HCT116 (cell line): ENCODE measurements at regions not wholly inside any gene's neighbourhood (a gene's known extent, or its start where the extent isn't known, plus 50 kb on each side); places are given as distances from the start of the nearest gene placed in this dataset.

Source experiments
- CEBPB ChIP-seq: IDR thresholded peaks from 2 replicates; pipeline ENCODE4 v1.6.1; 2012; ENCODE audit warnings: low read depth
- EZH2 ChIP-seq: fragments of 200-600 bp; sonication (generic); IDR thresholded peaks from 2 replicates; pipeline ENCODE4 v1.6.1; 2017; ENCODE audit warnings: antibody characterized with exemption, mixed run types
- EZH2phosphoT487 ChIP-seq: fragments of 200-600 bp; IDR thresholded peaks from 2 replicates; pipeline ENCODE4 v1.6.1; 2018; ENCODE audit warnings: antibody characterized with exemption, borderline replicate concordance
- POLR2A ChIP-seq: IDR thresholded peaks from 2 replicates; pipeline ENCODE4 v1.7.0; 2011; ENCODE audit warnings: borderline replicate concordance; ENCODE audit not compliant: insufficient read depth, insufficient read length; ENCODE audit errors: extremely low read depth
- POLR2AphosphoS5 ChIP-seq: IDR thresholded peaks from 2 replicates; pipeline ENCODE4 v1.6.1; 2011; ENCODE audit warnings: mild to moderate bottlenecking, low read depth, low read length, moderate library complexity
- YY1 ChIP-seq: IDR thresholded peaks from 2 replicates; pipeline ENCODE4 v1.6.1; 2011; ENCODE audit warnings: low read length, low read depth, moderate library complexity, mild to moderate bottlenecking; ENCODE audit not compliant: insufficient replicate concordance; ENCODE audit errors: extremely low read depth
- ZNF274 ChIP-seq: fragments of 200-500 bp; sonication (Bioruptor generic); IDR thresholded peaks from 2 replicates; pipeline ENCODE4 v1.6.1; 2014; ENCODE audit warnings: mild to moderate bottlenecking, low read depth, low read length, inconsistent platforms
- TF ChIP-seq, protein P1 (sequence below), 3 experiments: fragments of 200-600 bp in 1 of 3; sonication (generic) in 1 of 3; IDR thresholded peaks in 2 of 3; conservative IDR thresholded peaks in 1 of 3; 2 replicates each; pipeline ENCODE4 v1.5.1; 2012 to 2017; ENCODE audit warnings: low read depth in 2 of 3, low read length in 2 of 3, antibody characterized with exemption in 1 of 3, borderline replicate concordance in 1 of 3, control low read depth in 1 of 3, mild to moderate bottlenecking in 1 of 3, mixed read lengths in 1 of 3, mixed run types in 1 of 3, moderate library complexity in 1 of 3; ENCODE audit not compliant: insufficient read depth in 1 of 3
- TF ChIP-seq, protein P2 (sequence below): IDR thresholded peaks from 2 replicates; pipeline ENCODE4 v1.6.1; 2011; ENCODE audit warnings: mild to moderate bottlenecking, low read length, moderate library complexity; ENCODE audit not compliant: insufficient replicate concordance; ENCODE audit errors: extremely low read depth
- TF ChIP-seq, protein P3 (sequence below): IDR thresholded peaks from 2 replicates; pipeline ENCODE4 v1.6.1; 2012; ENCODE audit warnings: low read depth

DNA sequence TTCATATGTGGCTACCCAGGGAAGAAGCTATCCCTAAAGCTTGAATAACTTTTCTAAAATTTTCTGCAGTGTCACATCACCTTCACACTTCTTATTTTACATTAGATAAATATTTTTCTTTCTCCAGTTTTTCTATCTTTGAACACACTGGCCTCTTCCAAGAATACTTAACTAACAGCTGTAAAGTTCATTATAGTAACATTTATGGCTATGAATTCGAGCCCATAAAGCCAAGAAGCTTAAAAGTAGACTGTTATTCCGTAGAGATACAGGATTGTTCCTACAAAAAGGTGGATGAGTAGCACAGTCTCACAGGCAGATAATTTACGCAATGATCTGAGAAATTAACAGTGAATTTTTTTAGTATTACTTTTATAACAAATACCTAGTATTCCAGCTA, 55.7 kb upstream of the BMP5 start:
- TF ChIP-seq POLR2AphosphoS5 (no peak), EZH2 (no peak), EZH2phosphoT487 (no peak), POLR2A (no peak), CEBPB (no peak), ZNF274 (no peak), YY1 (no peak)
- TF ChIP-seq, protein P1, sequence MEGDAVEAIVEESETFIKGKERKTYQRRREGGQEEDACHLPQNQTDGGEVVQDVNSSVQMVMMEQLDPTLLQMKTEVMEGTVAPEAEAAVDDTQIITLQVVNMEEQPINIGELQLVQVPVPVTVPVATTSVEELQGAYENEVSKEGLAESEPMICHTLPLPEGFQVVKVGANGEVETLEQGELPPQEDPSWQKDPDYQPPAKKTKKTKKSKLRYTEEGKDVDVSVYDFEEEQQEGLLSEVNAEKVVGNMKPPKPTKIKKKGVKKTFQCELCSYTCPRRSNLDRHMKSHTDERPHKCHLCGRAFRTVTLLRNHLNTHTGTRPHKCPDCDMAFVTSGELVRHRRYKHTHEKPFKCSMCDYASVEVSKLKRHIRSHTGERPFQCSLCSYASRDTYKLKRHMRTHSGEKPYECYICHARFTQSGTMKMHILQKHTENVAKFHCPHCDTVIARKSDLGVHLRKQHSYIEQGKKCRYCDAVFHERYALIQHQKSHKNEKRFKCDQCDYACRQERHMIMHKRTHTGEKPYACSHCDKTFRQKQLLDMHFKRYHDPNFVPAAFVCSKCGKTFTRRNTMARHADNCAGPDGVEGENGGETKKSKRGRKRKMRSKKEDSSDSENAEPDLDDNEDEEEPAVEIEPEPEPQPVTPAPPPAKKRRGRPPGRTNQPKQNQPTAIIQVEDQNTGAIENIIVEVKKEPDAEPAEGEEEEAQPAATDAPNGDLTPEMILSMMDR (IDR thresholded peaks at IDR 0.05 in 2 of 3, conservative IDR thresholded peaks at IDR 0.05 in 1 of 3; ENCODE audit: borderline replicate concordance in 1 of 3, insufficient read depth in 1 of 3, low read depth in 2 of 3, low read length in 2 of 3) = no peak
- TF ChIP-seq, protein P2, sequence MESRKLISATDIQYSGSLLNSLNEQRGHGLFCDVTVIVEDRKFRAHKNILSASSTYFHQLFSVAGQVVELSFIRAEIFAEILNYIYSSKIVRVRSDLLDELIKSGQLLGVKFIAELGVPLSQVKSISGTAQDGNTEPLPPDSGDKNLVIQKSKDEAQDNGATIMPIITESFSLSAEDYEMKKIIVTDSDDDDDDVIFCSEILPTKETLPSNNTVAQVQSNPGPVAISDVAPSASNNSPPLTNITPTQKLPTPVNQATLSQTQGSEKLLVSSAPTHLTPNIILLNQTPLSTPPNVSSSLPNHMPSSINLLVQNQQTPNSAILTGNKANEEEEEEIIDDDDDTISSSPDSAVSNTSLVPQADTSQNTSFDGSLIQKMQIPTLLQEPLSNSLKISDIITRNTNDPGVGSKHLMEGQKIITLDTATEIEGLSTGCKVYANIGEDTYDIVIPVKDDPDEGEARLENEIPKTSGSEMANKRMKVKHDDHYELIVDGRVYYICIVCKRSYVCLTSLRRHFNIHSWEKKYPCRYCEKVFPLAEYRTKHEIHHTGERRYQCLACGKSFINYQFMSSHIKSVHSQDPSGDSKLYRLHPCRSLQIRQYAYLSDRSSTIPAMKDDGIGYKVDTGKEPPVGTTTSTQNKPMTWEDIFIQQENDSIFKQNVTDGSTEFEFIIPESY = no peak
- TF ChIP-seq, protein P3, sequence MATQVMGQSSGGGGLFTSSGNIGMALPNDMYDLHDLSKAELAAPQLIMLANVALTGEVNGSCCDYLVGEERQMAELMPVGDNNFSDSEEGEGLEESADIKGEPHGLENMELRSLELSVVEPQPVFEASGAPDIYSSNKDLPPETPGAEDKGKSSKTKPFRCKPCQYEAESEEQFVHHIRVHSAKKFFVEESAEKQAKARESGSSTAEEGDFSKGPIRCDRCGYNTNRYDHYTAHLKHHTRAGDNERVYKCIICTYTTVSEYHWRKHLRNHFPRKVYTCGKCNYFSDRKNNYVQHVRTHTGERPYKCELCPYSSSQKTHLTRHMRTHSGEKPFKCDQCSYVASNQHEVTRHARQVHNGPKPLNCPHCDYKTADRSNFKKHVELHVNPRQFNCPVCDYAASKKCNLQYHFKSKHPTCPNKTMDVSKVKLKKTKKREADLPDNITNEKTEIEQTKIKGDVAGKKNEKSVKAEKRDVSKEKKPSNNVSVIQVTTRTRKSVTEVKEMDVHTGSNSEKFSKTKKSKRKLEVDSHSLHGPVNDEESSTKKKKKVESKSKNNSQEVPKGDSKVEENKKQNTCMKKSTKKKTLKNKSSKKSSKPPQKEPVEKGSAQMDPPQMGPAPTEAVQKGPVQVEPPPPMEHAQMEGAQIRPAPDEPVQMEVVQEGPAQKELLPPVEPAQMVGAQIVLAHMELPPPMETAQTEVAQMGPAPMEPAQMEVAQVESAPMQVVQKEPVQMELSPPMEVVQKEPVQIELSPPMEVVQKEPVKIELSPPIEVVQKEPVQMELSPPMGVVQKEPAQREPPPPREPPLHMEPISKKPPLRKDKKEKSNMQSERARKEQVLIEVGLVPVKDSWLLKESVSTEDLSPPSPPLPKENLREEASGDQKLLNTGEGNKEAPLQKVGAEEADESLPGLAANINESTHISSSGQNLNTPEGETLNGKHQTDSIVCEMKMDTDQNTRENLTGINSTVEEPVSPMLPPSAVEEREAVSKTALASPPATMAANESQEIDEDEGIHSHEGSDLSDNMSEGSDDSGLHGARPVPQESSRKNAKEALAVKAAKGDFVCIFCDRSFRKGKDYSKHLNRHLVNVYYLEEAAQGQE = no peak
